Chondrocyte (in vitro differentiated cells): ENCODE measurements at regions not wholly inside any gene's neighbourhood (a gene's known extent, or its start where the extent isn't known, plus 50 kb on each side); places are given as distances from the start of the nearest gene placed in this dataset.
"Not testable (repeated sequence)": the region's sequence is repeated elsewhere in the genome, so short reads cannot be mapped to it uniquely, and the experiment has no call there.

Source experiments
- DNase-seq: peaks from one replicate; pipeline ENCODE4 v3.0.0; 2021; ENCODE audit warnings: mixed read lengths, low spot score
- H3K27ac Mint-ChIP-seq: one replicate; pipeline ENCODE4 v1.8.0; 2021; ENCODE audit warnings: mild to moderate bottlenecking, moderate library complexity, mixed read lengths; ENCODE audit not compliant: unreplicated experiment
- H3K27me3 Mint-ChIP-seq: 2 replicates; pipeline ENCODE4 v1.8.0; 2021; ENCODE audit warnings: low read depth, mixed read lengths
- H3K36me3 Mint-ChIP-seq: 2 replicates; pipeline ENCODE4 v1.8.0; 2021; ENCODE audit warnings: low read depth, mixed read lengths
- H3K4me1 Mint-ChIP-seq: 2 replicates; pipeline ENCODE4 v1.8.0; 2021; ENCODE audit warnings: low read depth, mild to moderate bottlenecking, mixed read lengths
- H3K4me3 Mint-ChIP-seq: one replicate; pipeline ENCODE4 v1.8.0; 2021; ENCODE audit warnings: mild to moderate bottlenecking, moderate library complexity, mixed read lengths; ENCODE audit not compliant: unreplicated experiment
- H3K9me3 Mint-ChIP-seq: 2 replicates; pipeline ENCODE4 v1.8.0; 2021; ENCODE audit warnings: low read depth, mixed read lengths
- CTCF ChIP-seq: fragments of 200-600 bp; sonication (generic); IDR thresholded peaks from 2 replicates; pipeline ENCODE4 v1.5.0; 2021; ENCODE audit warnings: antibody characterized with exemption, mild to moderate bottlenecking, moderate library complexity

GRCh38 chr14:85865701-85866100 lies 335.8 kb downstream of the FLRT2 start:
- H3K4me1 Mint-ChIP-seq, result no peaks in the 10 kb centered on the region

DNA sequence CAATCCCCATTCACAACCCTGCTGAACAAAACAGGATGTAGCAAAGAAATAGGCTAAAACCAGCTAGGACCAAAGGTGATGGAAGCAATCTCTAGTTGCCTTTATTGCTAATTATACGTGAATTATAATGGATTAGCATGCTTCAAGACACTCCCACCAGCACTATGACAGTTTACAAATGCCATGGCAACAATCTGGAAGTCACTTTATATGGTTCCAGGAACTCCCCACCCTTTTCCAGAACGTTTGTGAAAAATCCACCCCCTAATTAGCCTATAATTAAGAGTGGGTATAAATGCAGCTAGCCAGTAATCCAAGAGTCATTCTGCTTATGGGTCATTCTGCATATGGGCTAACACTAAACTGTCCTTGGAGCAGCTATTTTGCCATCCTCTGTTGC lies 328.7 kb downstream of the FLRT2 start:
- no peak for TF ChIP-seq CTCF
- peaks cover 2% of the 10 kb centered on the region for H3K9me3 Mint-ChIP-seq
- no peak overlapping the region for H3K27ac Mint-ChIP-seq
- H3K36me3 Mint-ChIP-seq, result no peaks in the 10 kb centered on the region
- no peak overlapping the region for H3K4me3 Mint-ChIP-seq
- no peaks in the 10 kb centered on the region for H3K4me1 Mint-ChIP-seq
- DNase-seq, result no peak
- peaks cover 4% of the 10 kb centered on the region for H3K27me3 Mint-ChIP-seq

More at GRCh38 chr14:85865701-85866100, 335.8 kb downstream of the FLRT2 start:
- Mint-ChIP-seq H3K36me3 (no peaks in the 10 kb centered on the region), H3K27ac (no peak overlapping the region), H3K27me3 (peaks cover 7% of the 10 kb centered on the region), H3K9me3 (no peaks in the 10 kb centered on the region), H3K4me3 (no peak overlapping the region)
- DNase-seq, result no peak
- no peak for TF ChIP-seq CTCF

GRCh38 chr14:85856430-85856829 lies 326.5 kb downstream of the FLRT2 start:
- Mint-ChIP-seq H3K9me3 (peaks cover 2% of the 10 kb centered on the region), H3K27ac (no peak overlapping the region), H3K36me3 (no peaks in the 10 kb centered on the region), H3K27me3 (peaks cover 4% of the 10 kb centered on the region), H3K4me3 (no peak overlapping the region), H3K4me1 (no peaks in the 10 kb centered on the region)
- no peak for DNase-seq
- peak; percentile 72 for TF ChIP-seq CTCF

- Mint-ChIP-seq H3K27me3 (no peaks in the 10 kb centered on the region), H3K4me1 (no peaks in the 10 kb centered on the region), H3K36me3 (no peaks in the 10 kb centered on the region), H3K9me3 (peaks cover 2% of the 10 kb centered on the region), H3K27ac (no peak overlapping the region), H3K4me3 (no peak overlapping the region)
- no peak for TF ChIP-seq CTCF
- no peak for DNase-seq
Measured at GRCh38 chr14:85853996-85854526, 324.1 kb downstream of the FLRT2 start.

DNA sequence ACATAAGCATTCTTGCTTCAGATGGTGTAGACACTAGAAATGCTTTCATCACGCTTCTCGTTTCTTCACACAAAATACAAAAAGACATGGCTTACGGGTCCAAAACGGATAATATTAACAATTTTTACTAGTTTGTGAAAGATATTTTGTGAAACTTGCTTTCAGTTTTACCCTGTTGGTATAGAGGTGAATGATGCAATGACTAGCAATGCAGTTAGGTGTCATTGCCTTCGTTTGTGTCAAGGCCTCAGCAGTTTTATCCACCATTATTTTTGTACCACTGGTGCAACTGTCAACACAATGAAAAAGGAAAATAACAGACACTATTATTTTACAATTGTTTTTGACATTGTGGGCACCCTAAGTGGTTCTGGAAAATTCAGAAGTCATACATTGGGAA lies 323.0 kb downstream of the FLRT2 start:
- no peak for TF ChIP-seq CTCF
- Mint-ChIP-seq H3K9me3 (peaks cover 2% of the 10 kb centered on the region), H3K27me3 (no peaks in the 10 kb centered on the region), H3K36me3 (no peaks in the 10 kb centered on the region), H3K4me1 (no peaks in the 10 kb centered on the region), H3K4me3 (no peak overlapping the region), H3K27ac (no peak overlapping the region)
- no peak for DNase-seq

DNA sequence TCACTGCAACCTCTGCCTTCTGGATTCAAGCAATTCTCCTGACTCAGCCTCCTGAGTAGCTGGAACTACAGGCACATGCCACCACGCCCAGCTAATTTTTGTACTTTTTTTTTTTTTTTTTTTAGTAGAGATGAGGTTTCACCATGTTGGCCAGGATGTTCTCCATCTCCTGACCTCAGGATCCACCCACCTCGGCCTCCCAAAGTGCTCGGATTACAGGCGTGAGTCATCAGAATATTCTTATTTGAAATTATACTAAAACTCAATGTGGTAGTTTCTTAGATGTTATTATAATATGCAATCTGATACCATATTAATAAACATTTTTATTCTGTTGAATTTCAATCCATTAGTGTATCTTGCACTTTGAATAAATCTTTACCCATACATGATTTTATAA lies 322.2 kb downstream of the FLRT2 start:
- not testable (repeated sequence) for H3K36me3 Mint-ChIP-seq, H3K4me1 Mint-ChIP-seq, H3K4me3 Mint-ChIP-seq, H3K27ac Mint-ChIP-seq, H3K9me3 Mint-ChIP-seq, DNase-seq, H3K27me3 Mint-ChIP-seq

DNA sequence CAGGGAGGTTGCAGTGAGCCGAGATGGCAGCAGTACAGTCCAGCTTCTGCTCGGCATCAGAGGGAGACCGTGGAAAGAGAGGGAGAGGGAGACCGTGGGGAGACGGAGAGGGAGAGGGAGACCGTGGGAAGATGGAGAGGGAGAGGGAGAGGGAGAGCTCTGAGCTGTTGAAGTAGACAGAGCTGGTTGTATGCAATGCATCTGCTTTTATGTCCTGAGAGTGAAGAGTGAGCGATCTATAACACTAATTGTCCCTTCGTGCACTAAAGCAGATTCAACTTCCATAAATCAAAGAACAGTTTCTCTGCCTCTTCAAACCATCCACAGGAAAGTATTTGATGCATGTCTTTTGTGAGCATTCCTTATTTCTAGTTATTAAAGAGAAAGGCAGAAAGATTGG lies 300.6 kb downstream of the FLRT2 start:
- H3K4me1 Mint-ChIP-seq, DNase-seq, H3K4me3 Mint-ChIP-seq, H3K9me3 Mint-ChIP-seq, H3K27me3 Mint-ChIP-seq, H3K27ac Mint-ChIP-seq, H3K36me3 Mint-ChIP-seq: not testable (repeated sequence)

GRCh38 chr14:85829601-85830000 lies 299.7 kb downstream of the FLRT2 start:
- not testable (repeated sequence) for H3K4me1 Mint-ChIP-seq, H3K27me3 Mint-ChIP-seq, H3K27ac Mint-ChIP-seq, DNase-seq, H3K9me3 Mint-ChIP-seq, H3K36me3 Mint-ChIP-seq, H3K4me3 Mint-ChIP-seq
